CD14-positive monocyte (primary cell): ENCODE measurements at regions not wholly inside any gene's neighbourhood (a gene's known extent, or its start where the extent isn't known, plus 50 kb on each side); places are given as distances from the start of the nearest gene placed in this dataset.

Experiments
- DNase-seq, 3 donors: peaks; one replicate each; pipeline ENCODE4 v3.0.0-alpha.2; 2011 to 2022
- H2AFZ ChIP-seq: 2 replicates; pipeline ENCODE4 v1.6.0; 2012; ENCODE audit warnings: mild to moderate bottlenecking, low read depth, low read length, inconsistent platforms; ENCODE audit not compliant: insufficient read depth, poor library complexity, severe bottlenecking
- H3K27ac ChIP-seq, 2 donors: 1 replicate in 1 of 2; 2 replicates in 1 of 2; pipeline ENCODE4 v1.5.1; 2012 to 2013; ENCODE audit warnings: low read length in 2 of 2, control low read depth in 1 of 2, inconsistent platforms in 1 of 2, low read depth in 1 of 2, mild to moderate bottlenecking in 1 of 2
- H3K27me3 ChIP-seq, 2 donors: one replicate each; pipeline versions ENCODE4 v1.6.0 to v1.6.1; 2011 to 2013; ENCODE audit warnings: low read length in 2 of 2; ENCODE audit not compliant: control insufficient read depth in 2 of 2, insufficient read depth in 2 of 2
- H3K36me3 ChIP-seq, 2 donors: replicated peaks in 1 of 2; 1 replicate in 1 of 2; 2 replicates in 1 of 2; pipeline versions ENCODE4 v1.5.1 to v1.6.1; 2012 to 2013; ENCODE audit warnings: low read length in 2 of 2, control low read depth in 1 of 2, inconsistent platforms in 1 of 2, mild to moderate bottlenecking in 1 of 2; ENCODE audit not compliant: insufficient read depth in 2 of 2, control insufficient read depth in 1 of 2
- H3K4me1 ChIP-seq, 2 donors: 1 replicate in 1 of 2; 2 replicates in 1 of 2; pipeline versions ENCODE4 v1.5.1 to v1.6.1; 2012 to 2013; ENCODE audit warnings: low read length in 2 of 2, control low read depth in 1 of 2, inconsistent platforms in 1 of 2, mild to moderate bottlenecking in 1 of 2, moderate library complexity in 1 of 2; ENCODE audit not compliant: insufficient read depth in 2 of 2, control insufficient read depth in 1 of 2
- H3K4me2 ChIP-seq: replicated peaks from 2 replicates; pipeline ENCODE3; 2012; ENCODE audit warnings: low read length, moderate library complexity, mild to moderate bottlenecking; ENCODE audit not compliant: poor library complexity, severe bottlenecking; ENCODE audit errors: extremely low read depth
- H3K4me3 ChIP-seq, 3 experiments: fragments of 200-600 bp in 1 of 3; sonication (generic) in 1 of 3; replicated peaks in 1 of 3; 1 replicate in 2 of 3; 2 replicates in 1 of 3; pipeline ENCODE4 v1.5.1; 2011 to 2013; ENCODE audit warnings: low read length in 3 of 3, mild to moderate bottlenecking in 3 of 3, control low read depth in 2 of 3, low read depth in 2 of 3, inconsistent platforms in 1 of 3, moderate library complexity in 1 of 3
- H3K79me2 ChIP-seq: 2 replicates; pipeline ENCODE4 v1.6.0; 2012; ENCODE audit warnings: mild to moderate bottlenecking, control low read depth, inconsistent platforms, low read length, moderate library complexity; ENCODE audit not compliant: insufficient read depth
- H3K9ac ChIP-seq: 2 replicates; pipeline ENCODE4 v1.6.0; 2017; ENCODE audit warnings: low read length, mild to moderate bottlenecking; ENCODE audit not compliant: insufficient read depth, poor library complexity, severe bottlenecking
- H3K9me3 ChIP-seq, 2 donors: replicated peaks in 1 of 2; 1 replicate in 1 of 2; 2 replicates in 1 of 2; pipeline versions ENCODE4 v1.5.1 to v1.6.1; 2012 to 2013; ENCODE audit warnings: low read length in 2 of 2, control low read depth in 1 of 2; ENCODE audit not compliant: control insufficient read depth in 1 of 2, insufficient read depth in 1 of 2
- H4K20me1 ChIP-seq: 2 replicates; pipeline ENCODE4 v1.6.0; 2012; ENCODE audit warnings: mild to moderate bottlenecking, low read length, control low read depth, moderate library complexity; ENCODE audit not compliant: insufficient read depth
- H3K27ac Mint-ChIP-seq, 7 donors: one replicate each; pipeline ENCODE4 v1.8.0; 2020; ENCODE audit warnings: mild to moderate bottlenecking in 7 of 7, mixed read lengths in 7 of 7, moderate library complexity in 6 of 7, inconsistent platforms in 2 of 7
- H3K27me3 Mint-ChIP-seq, 3 donors: one replicate each; pipeline ENCODE4 v1.8.0; 2021 to 2022; ENCODE audit warnings: low read depth in 3 of 3, mild to moderate bottlenecking in 3 of 3, mixed read lengths in 3 of 3, moderate library complexity in 3 of 3, inconsistent platforms in 1 of 3
- H3K36me3 Mint-ChIP-seq, 2 donors: one replicate each; pipeline ENCODE4 v1.8.0; 2020; ENCODE audit warnings: mixed read lengths in 2 of 2, inconsistent platforms in 1 of 2, mild to moderate bottlenecking in 1 of 2
- H3K4me1 Mint-ChIP-seq: one replicate; pipeline ENCODE4 v1.8.0; 2020; ENCODE audit warnings: mild to moderate bottlenecking, mixed read lengths
- H3K4me3 Mint-ChIP-seq, 2 donors: one replicate each; pipeline ENCODE4 v1.8.0; 2020; ENCODE audit warnings: mild to moderate bottlenecking in 2 of 2, mixed read lengths in 2 of 2, moderate library complexity in 1 of 2
- H3K9me3 Mint-ChIP-seq, 7 donors: one replicate each; pipeline ENCODE4 v1.8.0; 2020 to 2022; ENCODE audit warnings: mixed read lengths in 7 of 7, mild to moderate bottlenecking in 6 of 7, moderate library complexity in 6 of 7, inconsistent platforms in 2 of 7
- CTCF ChIP-seq: fragments of 200-600 bp; IDR thresholded peaks from one replicate; pipeline ENCODE4 v1.8.0; 2022; ENCODE audit warnings: antibody characterized with exemption, mild to moderate bottlenecking
- WGBS: methylation state at CpG from one replicate; pipeline ENCODE4 v1.1.5; 2013; ENCODE audit warnings: missing lambda C conversion rate; ENCODE audit not compliant: insufficient coverage; 5-methylcytosine and 5-hydroxymethylcytosine counted together
- intact Hi-C, 2 donors: fragments of 100-400 bp; cut with micrococcal nuclease; formaldehyde crosslinking; loops; one replicate each; pipeline versions ENCODE4 v1.15.0 to v1.15.1; 2023

DNA sequence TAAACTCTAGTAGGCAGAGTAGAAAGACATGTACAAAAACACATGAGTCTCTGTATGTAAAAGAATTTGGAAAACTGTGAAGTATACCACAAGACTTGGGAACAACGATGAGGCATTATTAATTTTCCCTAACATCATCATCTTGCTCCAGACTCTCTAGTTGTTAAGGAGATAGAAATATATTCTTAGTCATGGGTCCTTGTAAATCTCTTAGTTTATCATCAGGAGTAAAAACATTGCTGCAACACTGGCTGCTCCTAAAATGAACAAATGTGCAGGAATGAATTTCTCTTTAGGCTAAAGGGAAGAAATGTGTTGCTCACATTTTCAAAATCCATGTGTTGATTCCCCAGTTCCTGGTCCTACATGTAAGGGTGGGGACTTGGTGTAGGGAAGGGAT, 384.6 kb downstream of the STIM2 start:
- no peak overlapping the region for H3K9ac ChIP-seq
- H3K4me1 ChIP-seq = no peaks in the 10 kb centered on the region
- no peaks in the 10 kb centered on the region for H3K36me3 ChIP-seq
- no peaks in the 10 kb centered on the region for H3K27me3 Mint-ChIP-seq
- DNase-seq = no peak
- no peak overlapping the region for H3K4me2 ChIP-seq
- H3K4me1 Mint-ChIP-seq = no peaks in the 10 kb centered on the region
- H4K20me1 ChIP-seq = no peaks in the 10 kb centered on the region
- H3K4me3 Mint-ChIP-seq = no peak overlapping the region
- H3K27ac ChIP-seq = no peak overlapping the region
- H3K4me3 ChIP-seq = no peak overlapping the region
- no peaks in the 10 kb centered on the region for H3K9me3 ChIP-seq
- no peaks in the 10 kb centered on the region for H3K36me3 Mint-ChIP-seq
- no peaks in the 10 kb centered on the region for H3K27me3 ChIP-seq
- no peak overlapping the region for H3K27ac Mint-ChIP-seq
- TF ChIP-seq CTCF = no peak
- H3K9me3 Mint-ChIP-seq = peaks cover 0 to 3% (median 0%) of the 10 kb centered on the region in 7 donors
- no peak overlapping the region for H2AFZ ChIP-seq
- WGBS = no CpG with 5 or more reads among the region's 1 CpG
- no peaks in the 10 kb centered on the region for H3K79me2 ChIP-seq
- intact Hi-C loops = no loop called here

- DNase-seq = no peak
- Histone ChIP-seq H3K4me2 (no peak overlapping the region), H3K36me3 (no peaks in the 10 kb centered on the region), H3K9me3 (no peaks in the 10 kb centered on the region), H3K27ac (no peak overlapping the region), H2AFZ (no peak overlapping the region), H4K20me1 (no peaks in the 10 kb centered on the region), H3K27me3 (no peaks in the 10 kb centered on the region), H3K4me1 (no peaks in the 10 kb centered on the region), H3K79me2 (no peaks in the 10 kb centered on the region), H3K9ac (no peak overlapping the region), H3K4me3 (no peak overlapping the region)
- peaks cover 0 to 2% (median 0%) of the 10 kb centered on the region in 7 donors for H3K9me3 Mint-ChIP-seq
- 71% methylated on average over 2 of the region's 2 CpGs for WGBS
- intact Hi-C loops = no loop called here
- no peaks in the 10 kb centered on the region for H3K36me3 Mint-ChIP-seq
- H3K4me3 Mint-ChIP-seq = no peak overlapping the region
- no peaks in the 10 kb centered on the region for H3K4me1 Mint-ChIP-seq
- TF ChIP-seq CTCF = no peak
- no peaks in the 10 kb centered on the region for H3K27me3 Mint-ChIP-seq
- H3K27ac Mint-ChIP-seq = no peak overlapping the region
Measured at GRCh38 chr4:27248829-27249228, 388.2 kb downstream of the STIM2 start.
